Activated naive CD4-positive, alpha-beta T cell treated with anti-CD3 and anti-CD28 coated beads, Interleukin-2, amount 50 U/mL, for 72 hours (primary cell): ENCODE measurements at regions not wholly inside any gene's neighbourhood (a gene's known extent, or its start where the extent isn't known, plus 50 kb on each side); places are given as distances from the start of the nearest gene placed in this dataset.

ENCODE experiments used
- ATAC-seq, 2 donors: fragments of 150-1000 bp; cut with Tn5 transposase; 2 replicates each; pipeline ENCODE4 v1.10.0; 2021; ENCODE audit warnings: mild to moderate bottlenecking in 2 of 2, moderate library complexity in 2 of 2
- DNase-seq, 2 donors: peaks; one replicate each; pipeline ENCODE4 v3.0.0; 2021 to 2022; ENCODE audit warnings: low spot score in 2 of 2
- H3K27ac Mint-ChIP-seq, 2 donors: one replicate each; pipeline ENCODE4 v1.8.0; 2022; ENCODE audit warnings: mild to moderate bottlenecking in 2 of 2, mixed read lengths in 2 of 2
- H3K36me3 Mint-ChIP-seq, 2 donors: one replicate each; pipeline ENCODE4 v1.8.0; 2022; ENCODE audit warnings: mixed read lengths in 2 of 2
- H3K9me3 Mint-ChIP-seq, 2 donors: one replicate each; pipeline ENCODE4 v1.8.0; 2022; ENCODE audit warnings: mixed read lengths in 2 of 2

DNA sequence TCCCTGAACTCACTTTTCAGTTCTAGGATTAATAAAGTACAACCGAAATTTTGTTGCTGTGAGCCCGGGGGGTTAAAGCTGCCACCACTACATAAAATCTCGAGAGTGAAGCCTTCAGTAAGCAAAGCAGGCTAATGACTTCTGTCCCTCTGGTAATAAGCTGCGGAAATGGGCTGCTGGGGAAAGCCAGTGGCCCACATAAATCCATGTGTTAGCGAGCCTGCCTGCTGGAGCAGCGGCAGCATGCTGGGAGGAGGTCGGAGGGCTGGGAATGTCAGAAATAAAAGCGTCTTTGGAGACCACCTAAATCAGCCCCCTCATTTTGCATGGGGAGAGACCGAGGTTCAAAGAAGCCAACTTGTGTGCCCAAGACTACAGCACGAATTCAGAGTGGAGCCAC lies 371.7 kb downstream of the TNS1 start:
- no peak for DNase-seq
- Mint-ChIP-seq H3K9me3 (no peaks in the 10 kb centered on the region), H3K36me3 (no peaks in the 10 kb centered on the region), H3K27ac (no peak overlapping the region)
- no peak for ATAC-seq

DNA sequence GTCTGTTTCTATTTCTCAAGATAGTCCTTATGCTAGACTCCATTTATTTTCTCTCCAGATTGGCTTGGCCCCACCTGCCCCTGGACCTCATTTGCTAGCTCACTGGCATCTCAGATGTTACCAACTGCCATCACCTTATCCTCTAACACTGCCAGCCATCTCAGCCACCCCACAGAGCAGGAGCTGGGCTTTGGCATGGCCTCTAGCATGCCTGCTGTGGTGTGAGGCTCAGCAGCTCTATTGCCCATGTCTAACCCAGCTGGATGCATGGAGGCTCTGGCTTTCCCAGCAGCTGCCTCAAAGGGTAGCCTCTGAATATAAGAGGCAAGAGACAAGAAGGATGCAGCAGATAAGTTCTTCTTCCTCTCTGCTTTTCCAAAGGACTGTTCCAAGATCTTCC lies 373.4 kb downstream of the TNS1 start:
- no peaks in the 10 kb centered on the region for H3K9me3 Mint-ChIP-seq
- no peak for DNase-seq
- H3K27ac Mint-ChIP-seq: no peak overlapping the region
- ATAC-seq: no peak
- H3K36me3 Mint-ChIP-seq: no peaks in the 10 kb centered on the region

- H3K27ac Mint-ChIP-seq: no peak overlapping the region
- ATAC-seq (no peak), DNase-seq (no peak)
- H3K36me3 Mint-ChIP-seq: no peaks in the 10 kb centered on the region
- no peaks in the 10 kb centered on the region for H3K9me3 Mint-ChIP-seq
Measured at GRCh38 chr2:217628061-217628460, 374.7 kb downstream of the TNS1 start.

GRCh38 chr2:217626926-217627325 lies 375.9 kb downstream of the TNS1 start:
- DNase-seq (no peak), ATAC-seq (no peak)
- Mint-ChIP-seq H3K27ac (no peak overlapping the region), H3K9me3 (no peaks in the 10 kb centered on the region), H3K36me3 (no peaks in the 10 kb centered on the region)

DNA sequence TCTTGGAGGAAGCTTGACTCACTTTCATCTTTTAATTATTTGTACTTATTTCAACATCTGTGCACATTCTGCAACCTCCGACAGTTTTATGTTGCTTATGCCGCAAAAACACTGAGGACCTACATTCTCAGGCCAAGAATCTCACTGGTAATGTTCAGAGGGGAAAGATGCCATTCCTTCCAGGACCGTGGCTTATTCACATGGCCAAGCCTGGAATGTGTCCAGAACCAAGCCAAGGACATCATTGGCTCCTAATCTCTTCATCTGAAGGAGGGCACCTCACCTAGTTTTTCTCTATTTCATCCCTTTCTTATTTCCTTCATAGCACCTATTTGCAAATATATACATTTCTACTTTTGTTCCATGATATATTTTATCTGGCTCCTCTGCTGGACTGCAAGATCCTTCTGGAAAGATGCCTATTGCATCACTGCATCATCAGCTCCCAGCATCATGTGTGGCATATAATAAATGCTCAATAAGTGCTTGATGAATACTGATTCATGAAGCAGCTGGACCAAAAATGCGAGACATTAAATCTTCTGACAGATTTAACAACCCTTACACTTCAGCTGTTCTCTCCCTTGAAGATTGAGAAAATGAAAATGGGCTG lies 377.1 kb downstream of the TNS1 start:
- Mint-ChIP-seq H3K36me3 (no peaks in the 10 kb centered on the region), H3K9me3 (no peaks in the 10 kb centered on the region), H3K27ac (no peak overlapping the region)
- ATAC-seq (no peak), DNase-seq (no peak)

DNA sequence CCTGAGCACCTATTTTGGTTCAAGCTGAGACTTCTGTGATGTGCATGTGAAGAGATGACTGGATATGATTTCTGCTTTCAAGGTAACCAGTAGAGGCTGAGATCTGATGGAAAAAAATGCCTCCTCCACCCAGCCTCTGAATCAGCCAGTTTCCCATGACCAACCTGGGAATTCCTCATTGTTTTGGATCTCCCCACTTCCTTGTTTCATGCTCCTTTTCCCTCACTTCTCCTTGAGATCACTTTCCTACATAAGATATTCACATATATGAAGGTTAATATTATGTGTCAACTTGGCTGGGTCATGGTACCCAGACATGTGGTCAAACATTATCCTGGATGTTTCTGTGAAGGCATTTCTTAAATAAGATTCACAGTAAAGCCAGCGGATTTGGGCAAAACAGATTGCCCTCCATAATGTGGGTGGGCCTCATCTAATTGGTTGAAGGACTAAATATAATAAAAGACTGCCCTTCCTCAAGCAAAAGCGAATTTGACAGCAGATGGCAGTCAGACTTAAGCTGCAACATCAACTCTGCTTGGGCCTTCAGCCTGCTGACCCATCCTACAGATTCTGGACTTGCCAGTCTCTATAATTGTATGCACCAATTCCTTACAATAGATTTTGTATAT lies 379.4 kb downstream of the TNS1 start:
- DNase-seq: no peak
- ATAC-seq: no peak
- Mint-ChIP-seq H3K36me3 (no peaks in the 10 kb centered on the region), H3K9me3 (no peaks in the 10 kb centered on the region), H3K27ac (no peak overlapping the region)

GRCh38 chr2:217622205-217623060 lies 380.4 kb downstream of the TNS1 start:
- H3K9me3 Mint-ChIP-seq: no peaks in the 10 kb centered on the region
- ATAC-seq: no peak
- no peak overlapping the region for H3K27ac Mint-ChIP-seq

GRCh38 chr2:217621391-217621801 lies 381.4 kb downstream of the TNS1 start:
- DNase-seq (no peak), ATAC-seq (no peak)
- Mint-ChIP-seq H3K9me3 (no peaks in the 10 kb centered on the region), H3K36me3 (no peaks in the 10 kb centered on the region), H3K27ac (no peak overlapping the region)

More at GRCh38 chr2:217622205-217623060, 380.4 kb downstream of the TNS1 start:
- no peaks in the 10 kb centered on the region for H3K36me3 Mint-ChIP-seq
- DNase-seq: no peak

DNA sequence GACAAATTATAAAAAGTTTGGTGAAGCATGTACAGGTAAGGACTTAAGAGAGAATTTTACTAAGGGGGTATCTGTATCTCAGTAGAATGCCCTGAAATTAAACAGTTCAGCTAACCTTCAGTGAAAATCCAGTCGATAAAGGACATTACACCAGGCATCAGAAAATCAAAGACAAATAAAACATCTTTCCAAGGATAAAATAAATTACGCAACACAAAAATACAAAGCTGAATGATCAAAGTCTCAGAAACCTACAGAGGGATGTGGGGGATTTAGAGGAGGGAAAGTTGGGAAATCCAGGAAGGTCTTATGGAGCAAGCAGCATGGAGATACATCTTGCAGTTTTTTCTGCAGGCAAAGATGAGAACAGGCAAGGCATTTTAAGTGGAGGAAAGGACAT lies 384.1 kb downstream of the TNS1 start:
- no peak for DNase-seq
- Mint-ChIP-seq H3K9me3 (peaks cover 2 to 5% of the 10 kb centered on the region in 2 donors), H3K36me3 (no peaks in the 10 kb centered on the region), H3K27ac (no peak overlapping the region)
- no peak for ATAC-seq

GRCh38 chr2:217617616-217618022 lies 385.2 kb downstream of the TNS1 start:
- no peak for DNase-seq
- no peak for ATAC-seq
- Mint-ChIP-seq H3K27ac (no peak overlapping the region), H3K9me3 (peaks cover 2 to 5% of the 10 kb centered on the region in 2 donors), H3K36me3 (no peaks in the 10 kb centered on the region)

DNA sequence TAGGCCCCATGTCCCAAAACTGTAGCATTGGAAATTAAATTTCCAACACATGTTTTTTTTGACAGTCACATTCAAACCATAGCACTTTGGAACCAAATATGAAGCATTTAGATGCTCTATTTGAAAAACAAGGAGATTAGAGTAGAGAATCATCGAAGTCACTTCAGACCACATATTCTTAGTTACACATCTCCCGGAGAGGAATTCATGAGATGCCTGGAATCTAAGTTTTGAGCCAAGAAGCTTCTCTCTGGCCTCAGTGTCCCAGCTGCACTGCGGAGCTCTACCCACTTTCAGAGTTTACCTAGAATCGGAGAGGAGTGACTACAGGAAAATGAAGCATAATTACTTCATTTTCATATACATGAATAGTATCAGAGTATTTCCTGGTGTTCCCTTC lies 385.9 kb downstream of the TNS1 start:
- DNase-seq (no peak), ATAC-seq (no peak)
- peaks cover 2 to 5% of the 10 kb centered on the region in 2 donors for H3K9me3 Mint-ChIP-seq
- H3K36me3 Mint-ChIP-seq: peaks cover 0 to 6% of the 10 kb centered on the region in 2 donors
- H3K27ac Mint-ChIP-seq: no peak overlapping the region

DNA sequence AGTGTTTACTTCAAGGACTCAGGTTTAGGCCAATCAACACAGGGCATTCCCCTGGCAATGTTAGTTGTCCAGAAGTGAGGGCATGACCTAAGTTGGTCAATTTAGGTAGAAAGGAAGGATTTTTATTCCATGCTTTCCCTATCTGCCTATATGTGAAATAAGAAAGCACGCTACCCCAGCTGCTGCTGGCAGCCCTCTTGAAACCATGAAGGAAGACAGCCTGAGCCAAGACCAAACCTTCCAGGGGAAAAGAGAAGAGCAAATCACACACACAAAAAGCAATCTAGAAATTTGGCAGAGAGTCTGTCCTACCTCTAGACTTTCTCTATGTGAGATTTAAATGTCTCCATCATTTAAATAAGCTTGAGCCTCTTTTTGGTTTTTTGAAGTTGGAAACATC lies 387.6 kb downstream of the TNS1 start:
- Mint-ChIP-seq H3K36me3 (peaks cover 0 to 7% of the 10 kb centered on the region in 2 donors), H3K27ac (no peak overlapping the region), H3K9me3 (peaks cover 2 to 5% of the 10 kb centered on the region in 2 donors)
- DNase-seq (no peak), ATAC-seq (no peak)

DNA sequence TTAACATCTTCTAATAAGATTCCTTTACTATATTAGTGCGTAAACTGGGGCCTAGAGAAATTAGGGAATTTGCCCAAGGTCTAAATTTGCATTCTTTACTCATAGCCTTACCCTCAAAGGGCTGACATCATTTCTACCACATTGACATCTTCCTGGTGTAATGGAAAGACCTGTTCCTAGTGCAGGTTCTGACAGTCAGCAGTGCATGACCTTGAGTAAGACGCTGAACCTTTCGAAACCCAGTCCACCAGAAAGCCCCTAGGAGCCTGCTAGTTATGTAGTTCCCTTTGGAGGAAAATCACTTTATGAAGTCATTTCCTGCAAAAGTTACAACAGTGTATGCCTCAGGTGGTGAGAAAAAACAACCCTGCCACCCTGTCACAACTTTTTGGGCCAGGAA lies 388.3 kb downstream of the TNS1 start:
- DNase-seq: no peak
- no peak for ATAC-seq
- no peak overlapping the region for H3K27ac Mint-ChIP-seq
- peaks cover 2 to 5% of the 10 kb centered on the region in 2 donors for H3K9me3 Mint-ChIP-seq
- peaks cover 0 to 7% of the 10 kb centered on the region in 2 donors for H3K36me3 Mint-ChIP-seq

- Mint-ChIP-seq H3K36me3 (peaks cover 0 to 7% of the 10 kb centered on the region in 2 donors), H3K9me3 (peaks cover 2 to 5% of the 10 kb centered on the region in 2 donors), H3K27ac (no peak overlapping the region)
- ATAC-seq: no peak
- no peak for DNase-seq
Measured at GRCh38 chr2:217614096-217614495, 388.7 kb downstream of the TNS1 start.

GRCh38 chr2:217612920-217613319 lies 389.9 kb downstream of the TNS1 start:
- Mint-ChIP-seq H3K9me3 (peaks cover 2 to 5% of the 10 kb centered on the region in 2 donors), H3K36me3 (peaks cover 0 to 7% of the 10 kb centered on the region in 2 donors), H3K27ac (peak overlapping the region in 1 of 2 donors; percentile 19)
- ATAC-seq (no peak), DNase-seq (no peak)

GRCh38 chr2:217612211-217612610 lies 390.6 kb downstream of the TNS1 start:
- peaks cover 0 to 7% of the 10 kb centered on the region in 2 donors for H3K36me3 Mint-ChIP-seq
- DNase-seq: no peak
- peak overlapping the region; percentile 86 to 89 for H3K27ac Mint-ChIP-seq
- peaks cover 2 to 5% of the 10 kb centered on the region in 2 donors for H3K9me3 Mint-ChIP-seq
- ATAC-seq: no peak

DNA sequence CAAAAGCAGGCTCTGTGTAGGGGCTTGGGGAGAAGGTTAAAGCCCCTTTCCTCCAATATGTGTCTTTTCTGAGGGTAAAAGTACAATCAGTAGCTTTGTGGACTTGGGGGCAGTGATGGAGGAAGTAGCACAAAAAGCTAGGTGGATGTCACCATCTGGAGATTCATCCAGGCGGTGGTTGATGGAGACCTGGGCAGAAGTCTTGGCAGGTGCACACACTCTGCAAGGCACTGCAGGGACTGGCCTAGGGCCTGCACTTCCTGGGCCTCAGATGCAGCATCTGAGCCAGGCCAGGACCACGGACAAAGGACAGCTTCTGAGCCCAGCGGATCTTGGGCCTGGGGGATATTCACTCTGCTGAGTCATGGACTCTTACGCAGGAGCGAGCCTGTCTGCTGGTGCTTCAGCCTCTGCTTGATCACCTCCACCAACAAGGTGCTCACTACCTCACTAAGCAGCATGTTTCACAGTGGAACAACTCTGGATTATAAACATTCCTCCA lies 391.1 kb downstream of the TNS1 start:
- Mint-ChIP-seq H3K9me3 (peaks cover 2 to 5% of the 10 kb centered on the region in 2 donors), H3K27ac (peak overlapping the region; percentile 86 to 89), H3K36me3 (peaks cover 0 to 7% of the 10 kb centered on the region in 2 donors)
- ATAC-seq (no peak), DNase-seq (no peak)
